SU-DHL-6 (cell line): ENCODE measurements at regions not wholly inside any gene's neighbourhood (a gene's known extent, or its start where the extent isn't known, plus 50 kb on each side); places are given as distances from the start of the nearest gene placed in this dataset.
"Not testable (repeated sequence)": the region's sequence is repeated elsewhere in the genome, so short reads cannot be mapped to it uniquely, and the experiment has no call there.

Experiments used
- EZH2phosphoT487 ChIP-seq: fragments of 200-600 bp; sonication (generic), shearing (Covaris generic); conservative IDR thresholded peaks from 2 replicates; pipeline ENCODE4 v1.6.1; 2018; ENCODE audit warnings: mild to moderate bottlenecking, antibody characterized with exemption, low read length, moderate library complexity, mixed read lengths
- TF ChIP-seq, protein P1 (sequence below): fragments of 200-600 bp; sonication (generic); IDR thresholded peaks from one replicate; pipeline ENCODE4 v1.5.1; 2017; ENCODE audit warnings: antibody characterized with exemption, mild to moderate bottlenecking, low read length, moderate library complexity; ENCODE audit not compliant: insufficient read depth, poor library complexity, severe bottlenecking

DNA sequence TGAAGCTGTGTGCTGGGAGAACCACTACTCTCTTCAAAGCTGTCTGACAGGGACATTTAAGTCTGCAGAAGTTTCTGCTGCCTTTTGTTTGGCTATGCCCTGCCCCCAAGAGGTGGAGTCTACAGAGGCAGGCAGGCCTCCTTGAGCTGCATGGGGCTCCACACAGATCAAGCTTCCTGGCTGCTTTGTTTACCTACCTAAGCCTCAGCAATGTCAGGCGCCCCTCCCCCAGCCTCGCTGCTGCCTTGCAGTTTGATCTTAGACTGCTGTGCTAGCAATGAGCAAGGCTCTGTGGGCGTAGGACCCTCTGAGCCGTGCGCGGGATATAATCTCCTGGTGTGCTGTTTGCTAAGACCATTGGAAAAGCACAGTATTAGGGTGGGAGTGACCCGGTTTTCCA is 103.3 kb upstream of the SALL1 start:
- TF ChIP-seq, protein P1, sequence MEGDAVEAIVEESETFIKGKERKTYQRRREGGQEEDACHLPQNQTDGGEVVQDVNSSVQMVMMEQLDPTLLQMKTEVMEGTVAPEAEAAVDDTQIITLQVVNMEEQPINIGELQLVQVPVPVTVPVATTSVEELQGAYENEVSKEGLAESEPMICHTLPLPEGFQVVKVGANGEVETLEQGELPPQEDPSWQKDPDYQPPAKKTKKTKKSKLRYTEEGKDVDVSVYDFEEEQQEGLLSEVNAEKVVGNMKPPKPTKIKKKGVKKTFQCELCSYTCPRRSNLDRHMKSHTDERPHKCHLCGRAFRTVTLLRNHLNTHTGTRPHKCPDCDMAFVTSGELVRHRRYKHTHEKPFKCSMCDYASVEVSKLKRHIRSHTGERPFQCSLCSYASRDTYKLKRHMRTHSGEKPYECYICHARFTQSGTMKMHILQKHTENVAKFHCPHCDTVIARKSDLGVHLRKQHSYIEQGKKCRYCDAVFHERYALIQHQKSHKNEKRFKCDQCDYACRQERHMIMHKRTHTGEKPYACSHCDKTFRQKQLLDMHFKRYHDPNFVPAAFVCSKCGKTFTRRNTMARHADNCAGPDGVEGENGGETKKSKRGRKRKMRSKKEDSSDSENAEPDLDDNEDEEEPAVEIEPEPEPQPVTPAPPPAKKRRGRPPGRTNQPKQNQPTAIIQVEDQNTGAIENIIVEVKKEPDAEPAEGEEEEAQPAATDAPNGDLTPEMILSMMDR, result not testable (repeated sequence)
- TF ChIP-seq EZH2phosphoT487, result not testable (repeated sequence)
